Retinal pigment epithelial cell (primary cell): ENCODE measurements at regions not wholly inside any gene's neighbourhood (a gene's known extent, or its start where the extent isn't known, plus 50 kb on each side); places are given as distances from the start of the nearest gene placed in this dataset.

Experiments used
- DNase-seq: peaks from one replicate; pipeline ENCODE4 v3.0.0-alpha.2; 2010; ENCODE audit warnings: low read depth
- H3K4me3 ChIP-seq: 2 replicates; pipeline ENCODE4 v1.5.1; 2011; ENCODE audit warnings: mild to moderate bottlenecking, low read length, control low read depth, moderate library complexity
- CTCF ChIP-seq: conservative IDR thresholded peaks from 2 replicates; pipeline ENCODE4 v1.5.1; 2011; ENCODE audit warnings: low read depth, low read length, control low read depth, inconsistent platforms

- no peak for TF ChIP-seq CTCF
- H3K4me3 ChIP-seq = no peak overlapping the region
- no peak for DNase-seq
Observed at GRCh38 chr18:40613721-40614120, 1341.3 kb upstream of the PIK3C3 start.

GRCh38 chr18:40612356-40612755 is 1342.7 kb upstream of the PIK3C3 start:
- H3K4me3 ChIP-seq = no peak overlapping the region
- DNase-seq = no peak
- TF ChIP-seq CTCF = no peak

GRCh38 chr18:40608226-40608625 is 1346.8 kb upstream of the PIK3C3 start:
- no peak for TF ChIP-seq CTCF
- DNase-seq = no peak
- no peak overlapping the region for H3K4me3 ChIP-seq

GRCh38 chr18:40607542-40608148 is 1347.4 kb upstream of the PIK3C3 start:
- DNase-seq = no peak
- no peak overlapping the region for H3K4me3 ChIP-seq
- TF ChIP-seq CTCF = no peak

- no peak overlapping the region for H3K4me3 ChIP-seq
- no peak for TF ChIP-seq CTCF
- DNase-seq = no peak
Observed at GRCh38 chr18:40606996-40607395, 1348.0 kb upstream of the PIK3C3 start.

- no peak for DNase-seq
- no peak for TF ChIP-seq CTCF
- H3K4me3 ChIP-seq = no peak overlapping the region
Observed at GRCh38 chr18:40583671-40584070, 1371.4 kb upstream of the PIK3C3 start.

GRCh38 chr18:40582105-40582504 is 1372.9 kb upstream of the PIK3C3 start:
- no peak for TF ChIP-seq CTCF
- H3K4me3 ChIP-seq = no peak overlapping the region
- DNase-seq = no peak
